HG03575 (cell line): ENCODE measurements at regions not wholly inside any gene's neighbourhood (a gene's known extent, or its start where the extent isn't known, plus 50 kb on each side); places are given as distances from the start of the nearest gene placed in this dataset.
"Not testable (repeated sequence)": the region's sequence is repeated elsewhere in the genome, so short reads cannot be mapped to it uniquely, and the experiment has no call there.

ENCODE experiments used
- ATAC-seq: cut with Tn5 transposase; IDR thresholded peaks from one replicate; pipeline ENCODE4 v1.9.1; 2021; ENCODE audit not compliant: unreplicated experiment, insufficient number of reproducible peaks, low FRiP score; ENCODE audit errors: extremely low read depth

DNA sequence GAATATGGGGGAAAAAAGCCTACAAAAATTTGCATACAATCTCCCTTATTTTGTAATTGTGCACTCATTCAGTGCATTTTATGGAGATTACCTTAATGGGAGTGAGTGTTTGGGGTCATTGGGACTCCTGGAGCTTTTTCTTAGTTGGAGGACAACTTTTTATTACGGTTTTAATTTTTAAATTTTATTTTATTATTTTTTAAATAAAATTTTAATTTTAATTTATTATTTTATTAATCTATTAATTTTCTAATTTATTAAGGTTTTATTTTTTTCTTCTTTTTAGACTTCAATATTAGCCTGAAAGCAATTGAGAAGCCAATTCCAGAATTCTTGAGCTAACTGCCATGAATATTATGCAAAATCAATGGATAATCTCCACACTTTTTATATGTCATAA, 355.0 kb downstream of the SOCS6 start:
- ATAC-seq, result no peak

DNA sequence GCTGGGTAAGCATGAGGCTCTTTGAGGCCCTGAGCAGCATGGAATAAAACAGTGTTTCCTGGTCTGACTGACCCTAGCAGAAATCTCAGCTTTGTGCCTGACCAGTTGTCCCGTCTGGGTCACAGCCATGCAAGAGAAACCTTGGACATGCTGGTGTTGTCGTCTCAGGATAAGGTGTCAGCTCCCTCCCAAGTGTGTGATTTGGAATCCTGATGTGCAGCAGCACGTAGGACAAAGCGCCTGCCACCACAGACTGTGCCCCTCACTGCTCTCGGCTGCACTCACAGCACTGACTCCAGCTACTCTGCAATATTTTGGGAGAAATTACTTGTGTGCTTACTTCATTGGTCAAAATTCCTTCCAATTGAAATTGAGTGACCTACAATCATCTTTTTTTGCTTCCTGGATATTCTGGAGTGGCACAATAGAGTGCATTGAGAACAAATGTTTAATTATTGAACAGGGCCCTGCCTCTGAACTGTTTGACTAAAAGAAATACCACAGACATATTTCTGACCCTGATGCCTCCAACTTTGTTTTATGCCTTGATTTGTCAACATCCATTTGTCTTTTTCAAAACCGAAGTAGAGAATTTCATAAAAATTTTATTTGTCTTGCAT, 352.4 kb downstream of the SOCS6 start:
- no peak for ATAC-seq

DNA sequence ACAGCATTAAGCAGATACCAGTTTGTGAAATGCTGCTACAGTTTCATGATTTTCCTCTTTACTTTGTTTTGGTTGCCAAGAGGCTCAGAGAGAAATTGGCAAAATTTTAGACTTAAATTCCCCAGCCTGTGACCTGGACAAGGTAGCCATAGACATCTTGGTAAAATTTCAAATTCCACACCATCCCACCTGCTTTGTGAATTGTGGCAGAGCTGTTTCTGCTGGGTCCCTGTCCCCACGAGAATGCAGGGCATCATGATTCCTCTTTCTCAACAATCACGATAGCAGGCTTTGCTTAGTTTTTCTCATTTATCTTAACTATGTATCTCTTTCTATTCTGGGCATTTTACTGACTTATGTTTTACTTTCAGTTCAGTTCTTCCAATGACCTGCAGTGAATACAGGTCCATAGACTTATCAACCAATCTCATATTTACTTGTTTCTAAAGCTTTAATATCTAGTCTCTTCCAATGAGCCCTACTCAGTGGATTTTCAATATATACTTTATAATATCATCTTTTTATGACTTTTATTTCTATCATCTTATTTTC, 351.6 kb downstream of the SOCS6 start:
- ATAC-seq, result no peak

DNA sequence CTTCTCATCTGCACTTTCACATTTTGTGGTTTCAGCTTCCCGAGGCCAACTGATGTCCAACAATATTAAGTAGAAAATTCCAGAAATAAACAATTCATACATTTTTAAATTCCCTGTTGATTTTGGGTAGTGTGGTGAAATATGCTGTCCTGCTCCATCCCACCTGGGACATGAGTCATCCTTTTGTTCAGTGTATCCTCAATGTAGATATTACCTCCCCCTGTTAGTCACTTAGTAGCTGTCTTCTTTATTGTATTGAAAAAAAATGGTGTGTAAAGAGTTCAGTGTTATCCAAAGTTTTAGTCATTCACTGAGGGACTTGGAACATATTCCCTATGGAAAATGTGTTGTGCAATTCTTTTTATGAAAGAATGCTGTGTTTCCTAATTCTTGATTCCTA, 348.1 kb downstream of the SOCS6 start:
- no peak for ATAC-seq

DNA sequence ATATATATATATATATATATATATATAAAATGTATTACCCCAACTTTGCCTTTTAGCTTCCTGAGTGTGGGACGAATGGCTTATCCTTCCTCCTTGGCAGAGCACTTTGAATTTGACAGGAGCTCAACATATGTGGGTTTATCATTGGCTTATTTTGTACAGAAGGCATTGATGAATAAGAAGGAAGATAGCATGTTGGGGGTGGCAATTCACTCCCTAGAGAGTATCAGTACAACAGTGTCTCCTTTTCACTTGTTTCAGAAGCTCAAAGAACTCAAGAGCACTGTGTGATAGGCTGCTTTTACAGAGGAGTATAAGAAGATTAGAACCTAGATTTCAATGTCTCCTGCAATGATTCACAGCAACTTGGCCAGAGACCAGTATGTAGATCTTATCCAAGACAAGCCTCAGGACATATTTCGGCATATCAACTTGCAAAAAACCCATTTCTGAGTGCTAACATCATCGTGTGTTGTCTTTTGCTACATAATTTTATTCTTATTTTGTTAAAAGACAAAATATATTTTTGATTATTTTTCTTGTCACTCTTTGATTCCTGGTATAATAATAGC, 345.8 kb downstream of the SOCS6 start:
- ATAC-seq, result no peak

DNA sequence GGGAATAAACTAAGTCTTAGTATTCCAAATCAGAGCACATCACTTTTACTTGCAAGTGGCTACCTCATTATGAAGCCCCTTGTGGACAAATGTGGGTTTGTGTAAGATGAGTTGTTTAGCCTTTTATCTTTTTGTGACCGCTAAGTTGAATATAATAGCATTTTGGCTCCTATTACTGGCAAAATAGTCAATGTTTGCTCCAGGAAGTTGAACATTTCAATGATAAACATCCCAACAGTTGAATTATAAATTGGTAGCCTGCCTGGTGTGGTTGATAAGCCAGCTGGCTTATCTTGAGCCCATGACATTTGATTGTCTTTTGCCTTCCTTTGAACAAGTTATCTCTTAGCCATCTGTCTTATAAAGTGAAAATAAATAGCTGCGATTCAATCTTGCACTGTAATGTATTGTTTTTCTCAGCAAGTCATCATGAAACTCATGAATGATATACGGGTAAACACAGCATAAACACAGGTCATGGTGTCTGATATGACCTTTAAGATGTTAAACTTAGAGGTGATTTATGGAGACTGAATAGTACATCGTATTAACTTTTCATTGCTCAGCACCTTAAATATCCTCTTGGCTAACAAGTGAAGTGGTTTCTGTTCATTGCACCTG, 338.4 kb downstream of the SOCS6 start:
- ATAC-seq, result no peak

DNA sequence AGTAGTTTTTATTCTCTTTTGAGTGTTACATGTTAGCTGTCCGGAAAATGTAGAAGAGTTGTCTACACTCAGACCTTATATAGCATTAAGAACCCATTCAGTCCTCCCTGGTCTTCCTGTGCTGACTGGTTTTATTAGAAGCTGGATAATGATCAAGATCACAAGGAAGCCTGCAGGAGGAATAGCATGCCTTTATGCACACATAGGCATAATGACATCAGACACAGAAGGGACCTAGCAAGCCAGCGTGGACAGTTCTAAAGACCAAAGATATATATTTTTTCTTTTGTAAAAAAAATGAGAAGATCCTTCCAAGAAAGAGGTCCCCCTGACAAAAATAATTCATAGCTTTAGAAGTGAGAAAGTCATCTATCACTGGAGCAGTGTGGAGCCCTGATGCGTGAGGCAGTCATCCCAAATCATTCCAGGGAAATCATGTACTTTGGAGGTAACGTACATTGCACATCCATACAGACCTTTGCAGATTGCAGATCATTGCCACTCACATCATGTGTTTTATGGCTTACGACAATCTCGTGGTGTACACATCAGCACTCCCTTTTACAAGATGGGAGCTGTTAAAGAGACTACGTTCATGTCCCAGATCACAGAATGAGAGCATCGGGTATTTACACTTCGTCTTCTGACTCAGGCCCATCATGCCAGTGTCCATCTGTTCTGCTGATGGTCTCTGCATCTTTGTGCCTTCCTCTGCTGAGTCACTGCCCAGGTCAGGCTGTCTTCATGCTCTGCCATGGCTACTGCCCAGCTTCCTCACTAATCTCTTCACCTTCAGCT, 334.0 kb downstream of the SOCS6 start:
- ATAC-seq, result no peak

DNA sequence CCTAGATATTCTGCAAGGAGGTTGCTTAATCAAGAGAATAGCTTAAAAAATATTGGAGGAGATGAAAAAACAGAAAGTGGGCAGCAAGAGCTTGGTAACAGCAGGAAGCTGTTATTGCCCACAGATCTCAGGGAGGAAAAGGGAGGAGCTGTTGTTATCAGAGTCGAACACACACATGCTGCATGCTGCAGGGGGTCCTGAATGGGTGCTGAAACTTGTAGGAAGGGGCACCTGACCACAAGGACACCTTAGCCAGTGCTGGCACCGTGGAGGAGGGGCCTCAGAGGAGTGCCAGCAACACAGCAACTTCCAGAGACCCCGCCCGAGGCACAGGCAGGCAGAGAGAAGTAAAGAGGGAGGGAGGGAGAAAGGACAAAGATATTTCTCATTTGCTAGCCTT, 332.9 kb downstream of the SOCS6 start:
- ATAC-seq, result no peak

DNA sequence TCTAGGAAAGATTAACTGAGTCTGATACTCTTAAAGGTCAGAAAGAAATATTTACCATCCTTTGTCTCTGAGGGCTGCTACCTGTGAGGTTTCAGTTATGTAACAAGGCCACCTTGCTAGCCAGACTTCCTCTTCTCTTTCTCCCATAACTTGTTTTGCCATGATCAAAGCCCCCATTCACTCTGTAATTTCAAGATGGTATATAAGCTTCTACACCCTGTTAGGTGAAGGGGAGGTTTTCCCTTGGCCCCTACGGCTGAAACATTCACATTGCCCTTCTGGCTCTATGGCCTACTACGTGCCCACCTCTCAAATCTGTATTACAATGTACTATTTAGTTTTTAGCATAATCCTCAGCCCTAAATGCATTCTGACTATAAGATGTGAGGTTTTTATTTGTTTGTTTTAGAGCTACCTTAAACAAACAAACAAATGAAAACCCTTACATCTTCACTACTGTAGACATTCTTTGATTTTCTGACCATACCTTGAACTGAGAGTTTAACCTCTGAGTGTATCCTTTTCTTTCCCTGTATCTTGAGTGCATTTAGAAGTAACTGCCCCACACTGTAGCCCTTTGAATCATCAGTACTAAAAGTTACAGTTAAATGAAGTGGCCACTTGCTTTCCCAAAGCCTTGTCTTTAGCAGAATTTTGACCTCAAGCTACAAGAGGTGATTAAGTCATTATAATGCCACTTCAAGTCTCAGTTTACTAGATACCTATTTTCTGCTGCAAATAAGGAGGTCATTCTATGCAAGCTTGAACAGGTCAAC, 332.2 kb downstream of the SOCS6 start:
- ATAC-seq, result no peak

DNA sequence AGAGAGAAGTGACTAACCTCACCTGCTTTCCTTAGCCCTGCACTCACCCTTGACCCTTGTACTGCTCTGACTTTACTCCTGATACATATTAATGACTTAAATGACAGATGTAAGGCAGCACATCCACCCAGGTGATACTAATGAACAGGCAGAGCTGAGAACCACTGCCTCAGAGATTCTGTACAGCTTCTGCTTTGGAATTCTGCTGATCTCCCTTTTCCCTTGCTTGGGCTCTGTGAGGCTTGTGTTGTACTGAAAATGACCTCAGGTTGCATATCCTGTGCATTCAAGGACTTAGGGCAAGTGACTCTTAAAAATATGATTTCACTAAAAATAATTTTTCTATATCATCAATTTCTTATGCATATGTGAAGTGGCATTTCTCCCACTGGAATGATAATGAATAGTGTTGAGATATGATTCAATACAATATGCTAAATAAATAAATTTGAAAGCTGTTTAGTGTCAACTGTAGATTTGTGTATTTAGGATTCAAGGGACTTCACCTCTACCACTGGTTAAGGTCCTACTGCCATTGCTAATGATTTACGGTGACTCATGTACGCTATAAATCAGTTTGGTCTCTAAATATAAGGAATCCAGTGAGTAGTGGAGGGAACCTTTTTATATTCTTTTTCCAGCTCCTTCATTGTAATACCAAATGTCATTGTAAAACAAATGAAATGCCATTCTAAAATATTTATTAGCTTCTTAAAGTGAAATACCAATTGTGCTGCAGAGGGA, 328.3 kb downstream of the SOCS6 start:
- ATAC-seq, result no peak

DNA sequence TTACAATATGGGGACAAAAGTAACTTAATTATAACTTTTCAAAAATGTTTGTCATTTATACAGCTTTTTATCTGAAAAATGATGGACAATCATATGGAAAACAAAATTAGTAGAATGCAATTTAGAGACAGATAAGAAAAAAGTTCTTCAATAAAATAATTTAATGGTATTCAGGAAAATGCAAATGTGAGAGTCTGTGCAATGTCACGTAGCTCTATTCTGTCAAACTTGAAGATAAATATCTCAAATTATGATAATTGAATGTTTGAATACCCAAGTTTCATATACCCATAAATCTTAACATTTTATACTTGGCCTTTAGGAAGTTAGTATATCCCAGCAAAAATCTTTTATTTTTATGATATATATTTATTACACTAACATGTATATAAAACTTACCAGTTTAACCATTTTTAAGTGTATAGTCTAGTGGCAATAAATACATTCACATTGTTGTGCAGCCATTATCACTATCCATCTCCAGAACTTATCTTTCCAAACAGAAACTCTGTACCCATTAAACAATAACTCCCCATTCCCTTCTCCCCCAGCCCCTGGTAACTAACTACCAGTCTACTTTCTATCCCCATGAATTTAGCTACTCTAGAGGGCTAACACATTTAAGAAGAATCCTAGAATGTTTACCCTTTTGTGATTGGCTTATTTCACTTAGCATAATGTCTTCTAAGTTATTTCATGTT, 311.5 kb downstream of the SOCS6 start:
- no peak for ATAC-seq

DNA sequence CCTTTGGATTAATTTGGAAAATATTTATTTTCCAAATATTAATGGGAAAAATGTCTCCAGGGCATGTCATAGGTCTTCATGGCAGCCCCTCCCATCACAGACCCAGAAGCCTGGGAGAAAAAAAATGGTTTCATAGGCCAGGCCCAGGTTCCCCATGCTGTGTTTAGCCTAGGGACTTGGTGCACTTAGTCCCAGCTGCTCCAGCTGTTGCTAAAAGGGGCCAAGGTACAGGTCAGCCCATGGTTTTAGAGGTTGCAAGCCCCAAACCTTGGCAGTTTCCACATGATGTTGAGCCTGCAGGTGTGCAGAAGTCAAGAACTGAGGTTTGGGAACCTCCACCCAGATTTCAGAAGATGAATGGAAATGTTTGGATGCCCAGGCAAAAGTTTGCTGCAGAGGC, 309.6 kb downstream of the SOCS6 start:
- no peak for ATAC-seq

DNA sequence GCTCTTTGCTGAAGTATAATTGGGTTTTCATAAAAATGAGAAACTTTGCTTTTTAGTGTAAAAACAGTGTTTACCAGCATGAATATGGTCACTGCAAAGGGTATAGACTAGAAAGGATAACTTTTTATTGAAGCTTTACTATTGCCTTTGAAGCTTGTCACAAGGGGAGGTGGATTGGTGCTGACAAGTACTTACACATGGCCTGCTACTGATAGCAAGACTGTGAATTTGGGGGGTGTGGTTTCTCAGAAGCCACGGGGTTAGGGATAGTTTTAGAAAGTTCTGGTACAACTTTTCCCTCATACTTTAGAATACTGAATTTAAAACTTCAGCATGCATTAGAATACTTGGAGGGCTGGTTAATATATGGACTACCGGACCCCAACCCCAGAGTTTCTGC, 294.1 kb downstream of the SOCS6 start:
- ATAC-seq, result no peak

DNA sequence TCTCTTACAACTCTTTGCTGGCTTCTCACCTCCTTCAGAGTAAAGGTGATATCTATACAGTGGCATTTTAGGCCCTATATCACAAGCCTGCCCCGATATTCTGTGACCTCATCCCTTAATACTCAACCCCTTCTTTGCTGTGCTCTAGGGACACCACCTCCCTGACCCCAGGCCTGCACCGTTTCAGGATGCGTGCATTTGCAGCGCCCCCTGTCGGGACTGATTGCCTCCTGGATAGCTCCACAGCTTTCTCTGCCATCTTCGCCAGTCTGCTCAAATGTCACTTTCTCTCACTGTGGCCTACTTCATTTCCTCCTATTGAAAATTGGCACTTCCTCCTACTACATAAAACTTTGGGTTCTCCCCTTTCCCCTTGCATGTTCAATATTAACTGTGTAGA, 289.6 kb downstream of the SOCS6 start:
- ATAC-seq, result no peak

DNA sequence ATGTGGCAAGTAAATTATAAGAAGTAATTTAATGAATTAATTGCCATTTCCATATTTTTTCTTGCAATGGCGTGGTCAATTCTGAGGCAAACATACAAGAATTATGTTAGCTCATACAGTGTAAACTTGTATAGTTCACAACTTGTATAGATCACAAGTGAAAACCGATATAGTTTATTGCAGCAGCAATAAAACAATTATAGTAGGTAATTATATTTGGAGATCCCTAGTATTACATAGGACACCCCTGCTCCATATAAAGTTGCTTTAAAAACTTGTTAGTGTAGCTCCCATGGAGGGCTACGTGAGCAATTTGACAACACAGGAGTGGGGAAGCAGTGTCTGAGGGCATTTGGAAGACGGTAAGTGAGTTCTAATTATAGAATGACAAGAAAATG, 288.2 kb downstream of the SOCS6 start:
- ATAC-seq, result no peak

DNA sequence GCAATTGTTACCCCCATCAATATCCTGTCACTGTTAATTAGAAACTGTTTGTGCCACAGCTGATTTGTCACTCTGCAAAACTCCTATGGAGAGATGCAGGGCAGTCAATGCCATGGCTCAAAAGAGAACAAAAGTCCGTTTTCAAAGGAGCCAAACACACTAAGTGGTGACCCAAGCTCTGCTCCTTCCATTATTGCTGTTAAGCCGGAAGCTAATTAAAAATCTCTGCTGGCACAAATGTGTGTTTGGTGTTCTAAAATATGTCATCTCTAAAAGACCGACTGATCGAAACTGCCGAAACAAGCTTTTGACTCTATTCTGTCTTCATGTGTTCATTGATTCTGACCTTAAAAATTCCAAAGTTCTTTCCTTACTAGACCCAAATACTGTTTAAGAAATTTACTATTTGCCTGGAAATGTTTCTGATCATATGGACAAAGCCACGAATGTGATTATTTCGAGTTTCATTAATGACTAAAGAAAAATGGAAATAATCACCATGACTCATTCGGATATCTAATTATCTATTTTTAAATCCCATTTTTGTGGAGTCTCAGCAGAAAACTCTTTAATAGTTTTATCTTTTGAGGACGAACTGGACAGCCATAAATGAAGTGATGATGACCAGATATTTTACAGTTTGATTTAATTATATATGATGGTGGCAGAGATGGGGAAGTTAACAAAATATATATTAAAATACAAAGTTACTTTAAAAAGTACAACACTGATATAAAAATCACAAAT, 287.6 kb downstream of the SOCS6 start:
- no peak for ATAC-seq

DNA sequence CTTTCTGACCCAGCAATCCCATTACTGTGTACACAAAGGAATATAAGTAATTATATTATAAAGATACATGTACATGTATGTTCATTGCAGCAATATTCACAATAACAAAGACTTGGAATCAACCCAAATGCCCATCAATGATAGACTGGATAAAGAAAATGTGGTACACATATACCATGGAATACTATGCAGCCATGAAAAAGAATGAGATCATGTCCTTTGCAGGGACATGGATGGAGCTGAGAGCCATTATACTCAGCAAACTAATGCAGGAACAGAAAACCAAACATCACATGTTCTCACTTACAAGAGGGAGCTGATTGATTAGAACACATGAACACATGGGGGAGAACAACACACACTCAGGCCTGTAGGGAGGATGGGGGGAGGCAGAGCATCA, 286.1 kb downstream of the SOCS6 start:
- not testable (repeated sequence) for ATAC-seq
